HG03159 (cell line): ENCODE measurements at regions not wholly inside any gene's neighbourhood (a gene's known extent, or its start where the extent isn't known, plus 50 kb on each side); places are given as distances from the start of the nearest gene placed in this dataset.

ENCODE experiments used
- ATAC-seq: cut with Tn5 transposase; IDR thresholded peaks from one replicate; pipeline ENCODE4 v1.9.1; 2021; ENCODE audit warnings: mild to moderate bottlenecking, moderate library complexity; ENCODE audit not compliant: unreplicated experiment

DNA sequence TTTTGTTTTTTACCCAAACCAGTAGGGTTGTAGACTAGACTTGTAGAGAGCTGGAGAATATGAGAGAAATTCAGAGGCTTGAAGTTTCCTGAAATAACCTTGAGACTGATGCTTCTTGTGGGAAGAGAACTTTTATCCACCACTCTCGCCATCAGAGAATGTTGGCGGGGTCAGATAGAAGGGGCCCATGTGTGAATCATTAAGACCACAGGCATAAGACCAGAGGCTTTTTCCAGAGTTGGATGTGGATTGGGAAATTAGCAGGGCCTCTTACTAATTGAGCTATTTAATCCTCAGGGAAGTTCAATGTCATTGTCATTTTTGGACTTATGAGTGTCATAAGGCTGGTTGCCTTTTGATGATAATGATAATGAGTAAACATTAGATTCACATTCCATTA, 246.9 kb upstream of the THRB start:
- no peak for ATAC-seq

DNA sequence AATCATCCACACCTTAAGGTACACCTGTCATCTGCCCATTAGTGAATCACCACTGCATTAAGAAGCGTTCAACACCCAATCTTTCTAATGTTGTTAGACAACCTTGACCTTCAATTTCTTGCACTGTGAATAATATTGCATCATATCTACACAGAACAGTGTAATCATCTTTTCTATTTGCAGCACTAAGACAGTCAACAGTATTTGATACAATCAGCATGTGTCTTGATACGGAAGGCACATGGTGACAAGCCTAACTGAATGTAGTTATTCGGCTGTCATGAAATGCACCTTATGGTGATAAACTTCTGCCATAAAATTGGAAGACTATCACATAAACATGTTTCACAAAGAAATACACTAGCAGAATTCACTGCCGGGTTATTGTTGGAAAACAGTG, 253.9 kb upstream of the THRB start:
- ATAC-seq = no peak

DNA sequence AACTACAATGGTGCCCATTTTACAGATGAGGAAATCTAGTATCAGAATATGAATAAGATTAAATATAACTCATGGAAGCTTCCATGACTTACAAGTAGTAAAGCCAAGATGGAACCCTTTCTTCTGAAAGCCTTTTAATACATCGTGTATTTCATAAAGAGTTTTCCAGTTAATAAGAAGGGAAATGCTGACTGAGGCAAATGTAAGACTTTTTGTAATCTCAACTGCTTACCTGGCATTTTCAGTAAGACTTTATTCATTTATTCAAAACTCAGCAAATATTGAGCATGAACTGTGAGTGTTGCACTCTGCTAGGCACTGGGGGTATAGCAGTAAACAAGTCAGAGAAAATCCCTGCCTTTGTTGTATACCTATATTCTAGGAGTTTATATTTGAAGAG, 256.4 kb upstream of the THRB start:
- ATAC-seq = no peak

DNA sequence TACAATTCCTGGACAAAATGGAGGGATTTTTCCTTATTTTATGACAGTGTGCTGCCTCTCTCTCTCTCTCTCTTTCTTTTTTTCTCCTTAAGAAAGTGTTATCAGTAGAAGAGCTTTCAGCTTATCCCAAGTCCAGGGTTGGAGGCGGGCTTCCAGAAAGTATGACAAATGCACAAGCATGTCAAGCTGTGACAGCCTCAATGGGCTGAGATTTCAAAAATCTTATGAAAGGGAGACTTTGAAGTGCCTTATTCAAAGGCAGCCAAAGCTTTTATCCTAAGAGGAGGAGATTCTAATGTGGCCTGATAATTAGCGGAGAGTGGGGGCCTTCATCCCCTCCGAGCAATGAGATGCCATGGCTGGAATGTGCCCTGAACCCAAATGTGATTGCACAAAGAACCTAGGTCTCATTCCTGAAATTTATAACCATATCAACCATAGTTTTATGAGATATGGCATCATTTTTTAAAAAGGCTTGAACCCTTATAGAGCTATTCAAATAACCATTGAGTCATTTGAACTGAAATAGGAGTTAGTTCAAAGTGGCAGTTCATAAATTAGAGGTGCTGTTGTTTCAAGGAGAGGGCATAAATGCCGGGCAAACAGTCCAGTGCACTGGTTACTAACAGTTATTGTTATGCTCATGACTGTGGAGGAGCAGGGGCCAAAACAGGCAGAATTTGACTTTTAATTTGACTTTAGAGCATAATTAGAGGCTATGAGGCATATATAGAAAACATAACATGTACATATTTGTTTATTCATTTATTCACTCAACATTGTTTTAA, 261.6 kb upstream of the THRB start:
- no peak for ATAC-seq

DNA sequence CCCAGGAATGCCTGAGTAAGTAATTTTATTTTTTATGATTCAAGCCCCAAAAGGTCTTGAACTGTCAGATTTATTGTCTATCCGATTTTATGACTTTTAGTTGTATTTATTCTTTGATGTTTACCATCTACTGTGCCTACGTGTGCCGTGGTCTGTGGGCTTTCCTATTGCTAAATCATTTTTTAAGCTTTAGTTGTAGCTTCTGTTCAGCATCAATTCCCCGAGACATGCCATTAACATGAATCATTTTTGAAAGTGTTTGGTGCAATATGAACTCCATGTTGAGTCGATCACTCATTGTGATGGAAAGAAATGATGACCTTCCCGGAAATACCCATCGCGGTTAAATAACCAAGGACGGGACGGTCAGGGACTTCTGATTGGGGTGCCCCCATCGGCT, 268.7 kb upstream of the THRB start:
- no peak for ATAC-seq

DNA sequence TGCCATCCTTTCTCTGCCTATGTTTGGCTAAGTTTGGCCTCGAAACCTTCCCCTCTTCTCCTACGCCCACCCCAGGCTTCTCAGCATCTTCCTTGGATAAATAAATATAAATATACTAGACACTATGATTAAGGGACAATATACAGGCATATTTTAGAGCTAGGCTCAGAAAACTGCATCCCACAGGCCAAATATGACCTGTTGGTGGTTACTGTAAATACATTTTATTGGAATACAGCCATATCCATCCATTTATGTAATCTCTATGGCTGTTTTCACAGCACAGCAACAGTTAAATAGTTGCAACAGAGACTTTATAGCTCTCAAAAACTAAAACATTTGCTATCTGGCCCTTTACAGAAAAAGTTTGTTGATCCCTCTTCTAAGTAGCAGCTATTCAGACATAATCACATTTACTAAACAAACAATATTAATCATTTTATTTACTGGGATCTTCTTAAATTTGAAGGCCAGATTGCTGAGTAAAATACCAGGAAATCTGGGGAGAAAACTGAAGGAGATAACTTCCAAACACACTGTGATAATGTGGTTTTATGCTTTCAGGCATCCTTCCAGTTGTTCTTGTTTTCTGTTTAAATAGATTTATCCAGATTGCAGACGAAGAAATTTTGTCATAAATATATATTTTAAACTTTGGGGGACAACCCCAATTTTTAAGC, 269.7 kb upstream of the THRB start:
- no peak for ATAC-seq

DNA sequence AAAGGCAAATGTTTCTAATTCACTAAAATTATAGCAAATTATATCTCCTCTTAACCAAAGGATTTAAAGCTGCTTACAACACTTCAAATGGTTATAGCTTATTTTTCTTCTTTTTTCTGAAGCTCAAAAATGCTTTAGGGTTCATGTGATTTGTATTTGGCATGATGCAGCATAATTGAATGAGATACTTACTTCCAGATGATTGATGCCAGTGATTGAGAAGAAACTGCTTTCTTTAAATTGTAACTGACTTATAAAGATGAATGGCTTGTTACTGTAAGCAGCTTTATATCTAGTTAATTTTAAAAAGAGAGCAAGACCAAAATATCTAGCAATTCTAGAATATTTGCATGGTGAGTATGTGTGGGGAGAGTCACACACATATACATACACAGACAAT, 270.7 kb upstream of the THRB start:
- no peak for ATAC-seq

DNA sequence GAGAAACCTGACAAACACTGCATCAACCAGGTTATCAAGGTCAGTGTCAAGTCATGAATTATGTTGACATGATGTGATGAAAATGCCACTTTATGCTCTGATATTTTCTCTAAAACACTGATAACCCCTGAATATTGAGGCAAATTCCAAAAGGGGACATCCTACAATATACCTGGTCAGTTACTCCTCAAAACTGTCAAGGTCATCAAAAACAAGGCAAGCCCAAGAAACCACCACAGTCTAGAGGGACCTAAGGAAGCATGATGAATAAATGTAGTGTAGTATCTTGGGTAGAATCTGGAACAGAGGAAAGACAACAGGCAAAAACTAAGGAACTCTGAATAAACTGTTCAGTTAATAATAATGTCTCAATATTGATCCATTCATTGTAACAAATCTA, 275.3 kb upstream of the THRB start:
- no peak for ATAC-seq

DNA sequence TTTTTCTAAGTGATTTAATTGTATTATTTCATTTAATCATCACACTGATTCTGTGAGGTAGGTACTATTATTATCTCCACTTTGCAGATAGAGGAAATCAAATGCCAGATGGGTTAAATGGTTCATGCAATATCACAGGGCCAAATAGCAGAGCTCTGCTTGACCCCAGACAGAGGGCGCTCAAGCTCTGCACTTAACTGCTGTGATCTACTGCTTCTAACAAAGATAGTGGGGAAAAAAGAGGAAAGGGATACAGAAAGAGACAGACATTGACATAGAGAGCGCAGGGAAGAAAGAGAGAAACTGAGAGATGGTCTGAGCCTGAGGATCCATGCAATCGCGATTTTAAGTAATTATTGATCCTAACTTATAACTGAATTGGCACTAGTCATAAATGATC, 279.1 kb upstream of the THRB start:
- peak; percentile 78 for ATAC-seq

DNA sequence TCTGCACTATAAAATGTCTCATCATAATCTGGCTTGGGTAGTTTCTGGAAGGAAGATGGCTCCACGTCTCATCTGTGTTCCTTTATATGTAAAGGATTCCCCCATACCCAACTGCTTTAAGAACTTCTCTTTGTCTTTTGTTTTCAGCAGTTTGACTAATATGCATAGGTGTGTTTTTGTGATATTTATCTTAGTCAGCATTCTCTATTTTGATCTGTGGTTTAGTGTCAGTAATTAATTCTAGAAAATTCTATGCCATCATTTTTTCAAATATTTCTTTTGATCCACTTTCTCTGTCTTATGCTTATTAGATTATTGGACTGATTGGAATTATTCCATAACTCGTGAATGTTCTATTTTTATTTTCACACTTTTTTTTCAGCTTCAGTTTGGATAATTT, 286.3 kb upstream of the THRB start:
- ATAC-seq = no peak

DNA sequence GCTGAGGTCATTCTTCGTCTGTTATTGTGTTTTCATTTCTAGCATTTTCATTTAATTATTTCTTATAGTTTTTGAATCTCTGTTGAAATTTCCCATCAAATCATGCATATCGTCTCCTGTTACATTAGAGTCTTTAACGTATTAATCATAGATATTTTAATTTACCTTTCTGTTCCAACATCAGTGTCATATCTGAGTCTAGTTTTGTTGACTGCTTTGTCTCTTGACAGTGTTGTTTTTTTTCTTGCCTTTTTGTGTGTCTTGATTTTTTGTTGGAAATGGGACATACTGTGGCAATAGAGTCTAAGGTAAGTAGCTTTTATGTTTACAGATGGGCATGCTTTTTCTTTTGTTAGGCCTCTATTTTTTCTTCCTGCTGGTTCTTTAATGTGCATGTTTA, 286.8 kb upstream of the THRB start:
- no peak for ATAC-seq

DNA sequence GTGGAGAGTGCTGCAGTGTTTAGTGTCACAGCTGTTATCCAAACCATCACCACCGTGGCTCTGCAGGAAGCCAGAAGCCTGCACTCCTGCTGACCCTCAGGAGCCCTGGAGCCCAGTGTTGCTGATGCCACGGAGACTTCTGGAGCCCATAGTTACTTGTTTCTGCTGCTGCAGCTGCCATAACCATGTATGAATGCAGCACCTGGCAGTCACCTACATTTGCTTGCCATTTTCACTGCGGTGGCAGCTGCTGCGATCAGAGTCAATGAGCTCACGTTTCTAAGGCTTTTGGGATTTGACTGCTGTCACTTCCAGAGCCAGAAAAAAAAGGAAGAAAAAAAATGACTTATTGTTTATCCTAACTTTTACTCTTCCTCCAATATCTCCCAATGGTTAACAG, 299.2 kb upstream of the THRB start:
- no peak for ATAC-seq

DNA sequence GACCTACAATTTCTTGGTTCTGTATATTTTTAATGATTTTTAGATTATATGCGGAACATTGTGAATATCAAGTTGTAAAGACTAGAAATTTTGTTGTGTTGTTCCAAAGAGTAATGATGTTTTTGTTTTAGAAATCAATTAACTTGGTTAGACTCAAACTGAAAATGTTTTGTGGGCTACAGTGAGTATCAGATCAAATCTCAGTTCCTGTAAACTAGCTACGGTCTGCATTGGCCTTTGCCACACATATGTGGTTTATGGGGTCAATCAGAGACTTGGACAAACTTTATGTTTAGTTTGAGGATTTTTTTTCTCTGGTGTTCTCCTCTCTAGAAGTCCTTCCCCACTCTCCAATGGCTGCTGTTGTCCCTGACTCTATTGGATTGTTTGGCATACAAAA, 308.0 kb upstream of the THRB start:
- ATAC-seq = peak; percentile 99

DNA sequence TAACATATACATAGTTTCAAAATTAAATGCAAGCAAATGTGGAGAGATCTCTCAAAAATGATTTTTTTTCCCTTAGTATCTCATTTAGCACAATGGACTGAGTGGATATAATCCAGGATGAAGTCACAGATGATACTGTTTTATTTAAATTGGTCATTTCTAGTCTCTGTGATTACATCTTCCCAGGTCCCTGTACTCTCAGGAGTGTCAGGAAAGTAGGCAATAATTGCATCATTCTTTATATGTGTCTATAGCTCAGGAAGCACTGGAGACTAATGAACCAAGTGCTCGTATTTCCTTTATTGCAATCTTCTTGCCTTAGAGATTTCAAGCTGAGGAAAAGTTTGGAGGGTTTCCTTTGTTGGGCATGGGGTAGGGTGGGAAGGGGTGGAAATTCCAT, 309.4 kb upstream of the THRB start:
- ATAC-seq = no peak

DNA sequence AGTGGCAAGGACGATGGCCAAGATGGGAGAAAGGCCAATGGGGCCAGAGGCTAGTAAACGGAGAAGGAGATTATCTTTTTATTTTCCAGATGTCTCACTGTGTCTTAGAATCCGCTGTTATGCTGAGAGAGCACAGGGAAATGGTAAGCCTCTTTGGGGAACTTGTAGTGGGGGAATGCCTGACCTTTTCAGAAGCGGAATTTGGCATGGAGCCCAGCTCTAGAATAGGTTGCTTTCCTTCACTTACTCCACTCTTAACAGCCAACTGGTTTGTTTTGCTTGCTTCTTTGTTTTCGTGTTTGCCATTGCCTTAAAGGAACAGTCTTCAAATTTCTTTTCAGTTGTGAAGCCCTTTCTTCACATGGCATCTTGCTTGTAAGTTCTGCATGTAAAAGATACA, 316.2 kb upstream of the THRB start:
- ATAC-seq = no peak

DNA sequence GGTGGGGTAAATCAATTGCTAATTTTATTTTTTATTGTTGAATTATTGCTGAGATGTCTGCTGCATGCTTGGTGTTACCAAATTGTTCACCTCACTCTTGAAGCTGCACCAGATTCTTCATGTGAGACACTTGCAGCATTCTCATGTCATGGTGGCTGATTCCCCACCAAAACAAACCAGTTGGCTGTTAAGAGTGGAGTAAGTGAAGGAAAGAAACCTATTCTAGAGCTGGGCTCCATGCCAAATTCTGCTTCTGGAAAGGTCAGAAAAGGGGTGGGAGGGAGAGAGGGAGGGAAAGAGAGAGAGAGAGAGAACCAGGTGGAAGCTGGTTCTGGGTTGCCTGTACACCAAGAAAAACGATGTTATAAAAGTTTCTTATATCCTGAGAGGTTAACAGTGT, 317.5 kb upstream of the THRB start:
- no peak for ATAC-seq

DNA sequence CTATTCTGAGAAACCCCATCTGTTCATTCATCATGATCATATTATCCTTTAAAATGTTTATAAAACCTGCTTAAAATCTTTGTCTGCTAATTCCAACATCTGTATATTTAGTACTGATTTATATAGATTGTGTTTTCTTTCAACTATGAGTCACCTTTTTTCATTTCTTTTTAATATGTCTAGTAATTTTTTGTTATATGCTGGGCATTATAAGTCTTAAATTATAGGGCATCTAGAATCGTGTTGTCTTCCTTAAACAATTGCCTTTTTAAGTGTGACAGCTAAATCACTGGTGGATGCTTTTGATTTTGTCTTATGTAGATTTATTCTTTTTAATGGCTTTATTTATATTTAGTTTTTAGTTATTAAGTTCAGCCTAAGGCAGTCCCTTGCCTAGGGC, 323.4 kb upstream of the THRB start:
- ATAC-seq = no peak

DNA sequence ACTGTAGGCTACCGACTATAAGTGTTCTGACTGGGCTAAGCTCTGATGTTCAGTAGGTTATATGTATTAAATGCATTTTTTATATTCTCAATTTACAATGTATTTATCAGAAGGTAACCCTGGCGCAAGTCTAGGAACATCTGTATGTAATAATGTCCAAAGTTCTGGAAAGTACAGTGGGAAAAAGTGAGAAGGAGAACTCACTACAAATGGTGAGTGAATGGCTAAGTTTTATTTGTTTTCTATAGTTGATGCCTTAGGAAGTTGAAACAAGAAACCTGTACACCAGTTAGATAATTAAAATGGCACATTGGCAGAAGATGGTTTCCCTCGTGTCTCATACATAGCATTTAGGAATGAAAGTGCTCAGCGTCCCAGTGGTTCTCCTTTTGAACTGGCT, 333.4 kb upstream of the THRB start:
- no peak for ATAC-seq

DNA sequence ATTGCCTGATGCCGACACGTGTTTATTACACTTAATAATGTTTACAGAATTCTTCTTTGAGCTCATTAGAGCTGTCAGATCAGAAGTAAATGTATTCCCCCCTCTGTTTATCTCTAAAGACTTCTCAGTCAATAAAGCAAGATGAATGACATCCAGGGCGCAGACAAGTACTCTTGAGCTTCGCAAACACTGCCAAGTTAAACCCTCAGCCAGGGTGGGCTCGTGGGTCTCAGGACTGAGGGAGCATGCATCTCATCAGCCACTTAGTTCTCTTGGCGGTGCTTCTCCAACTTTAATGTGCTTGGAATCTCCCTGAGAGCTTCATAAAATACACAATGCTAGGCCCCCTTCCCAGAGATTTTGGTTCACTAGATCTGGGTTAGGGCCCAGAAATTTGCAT, 333.9 kb upstream of the THRB start:
- ATAC-seq = no peak

DNA sequence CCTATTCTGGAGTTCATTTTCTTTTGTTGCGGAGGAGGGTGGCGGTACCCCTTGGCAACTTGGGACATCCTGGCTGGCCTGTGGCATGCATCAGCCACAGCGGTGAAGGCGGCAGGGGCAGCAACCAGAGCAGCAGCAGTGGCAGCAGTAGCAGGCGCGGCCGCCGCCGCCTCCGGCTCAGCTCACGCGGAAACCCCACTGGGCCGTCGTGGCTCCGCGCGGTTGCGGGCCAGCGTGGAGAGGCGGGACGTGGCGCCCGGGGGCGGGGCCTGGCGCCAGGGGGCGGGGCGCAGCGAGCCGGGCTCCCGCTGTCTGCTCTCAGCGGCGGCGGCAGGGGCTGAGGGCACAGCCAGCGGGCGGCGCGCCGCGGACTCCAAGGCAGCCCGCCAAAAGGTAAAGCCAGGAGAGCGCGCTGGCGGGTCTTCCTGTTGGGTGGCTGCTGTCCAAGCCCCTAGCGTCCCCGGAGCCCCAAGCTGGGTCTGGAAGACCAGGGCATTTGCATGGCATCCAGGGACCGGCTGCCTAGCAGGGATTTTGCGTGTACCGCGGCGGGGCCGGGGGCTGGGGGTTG, 334.4 kb upstream of the THRB start:
- ATAC-seq = no peak

DNA sequence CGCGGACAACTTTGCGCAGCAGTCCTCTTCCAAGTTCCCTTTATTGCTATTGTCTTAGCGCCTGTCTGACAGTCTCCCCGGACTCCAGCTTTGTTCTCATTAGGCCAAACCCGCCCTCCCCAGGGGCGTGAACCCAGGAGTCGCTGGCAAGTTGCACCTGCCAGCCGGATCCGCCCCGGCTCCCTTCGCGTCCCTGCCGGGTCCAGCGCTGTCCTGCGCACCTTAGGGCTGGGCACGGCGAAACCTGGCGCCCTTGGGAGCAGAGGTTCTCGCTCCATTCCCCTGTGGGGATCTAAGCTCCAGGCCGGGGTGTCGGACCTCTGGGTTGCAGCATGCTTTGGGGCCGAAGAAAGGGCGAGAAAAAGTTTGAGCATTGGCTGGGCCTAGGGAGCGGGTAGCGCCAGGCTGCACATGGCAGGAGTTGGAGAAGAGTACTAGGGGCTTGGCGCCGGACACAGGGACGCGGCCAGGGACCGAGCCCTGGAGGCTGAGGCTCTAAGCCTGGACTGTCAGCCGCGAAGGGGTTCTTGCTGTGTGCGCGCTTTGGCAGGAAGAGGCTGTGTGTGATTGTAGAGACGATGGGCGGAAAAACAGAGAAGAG, 335.1 kb upstream of the THRB start:
- no peak for ATAC-seq
